CD4-positive, alpha-beta T cell treated with Interleukin-4 for 4 hours (primary cell): ENCODE measurements at regions not wholly inside any gene's neighbourhood (a gene's known extent, or its start where the extent isn't known, plus 50 kb on each side); places are given as distances from the start of the nearest gene placed in this dataset.
"Not testable (repeated sequence)": the region's sequence is repeated elsewhere in the genome, so short reads cannot be mapped to it uniquely, and the experiment has no call there.

Experiments
- DNase-seq: peaks from one replicate; pipeline ENCODE4 v3.0.0-alpha.2; 2020

GRCh38 chr3:182294256-182294655 lies 499.0 kb upstream of the ATP11B start:
- DNase-seq, result no peak

GRCh38 chr3:182294696-182295095 lies 498.6 kb upstream of the ATP11B start:
- DNase-seq, result no peak

GRCh38 chr3:182300266-182300665 lies 493.0 kb upstream of the ATP11B start:
- DNase-seq, result no peak

GRCh38 chr3:182303169-182303568 lies 490.1 kb upstream of the ATP11B start:
- DNase-seq, result no peak

GRCh38 chr3:182305881-182306665 lies 487.2 kb upstream of the ATP11B start:
- DNase-seq, result no peak

- DNase-seq, result no peak
Observed at GRCh38 chr3:182308328-182308727, 485.0 kb upstream of the ATP11B start.

- DNase-seq, result no peak
Observed at GRCh38 chr3:182309120-182309519, 484.2 kb upstream of the ATP11B start.

- no peak for DNase-seq
Observed at GRCh38 chr3:182315313-182315712, 478.0 kb upstream of the ATP11B start.

- no peak for DNase-seq
Observed at GRCh38 chr3:182323126-182323700, 470.1 kb upstream of the ATP11B start.

- no peak for DNase-seq
Observed at GRCh38 chr3:182323898-182324297, 469.4 kb upstream of the ATP11B start.

GRCh38 chr3:182325213-182325950 lies 467.9 kb upstream of the ATP11B start:
- DNase-seq, result no peak

GRCh38 chr3:182327196-182327681 lies 466.1 kb upstream of the ATP11B start:
- no peak for DNase-seq

- DNase-seq, result no peak
Observed at GRCh38 chr3:182330646-182331045, 462.7 kb upstream of the ATP11B start.

GRCh38 chr3:182331341-182331740 lies 462.0 kb upstream of the ATP11B start:
- no peak for DNase-seq

- DNase-seq, result no peak
Observed at GRCh38 chr3:182342252-182342651, 451.1 kb upstream of the ATP11B start.

- DNase-seq, result not testable (repeated sequence)
Observed at GRCh38 chr3:182344026-182344425, 449.3 kb upstream of the ATP11B start.

GRCh38 chr3:182349051-182349450 lies 444.3 kb upstream of the ATP11B start:
- no peak for DNase-seq

- DNase-seq, result no peak
Observed at GRCh38 chr3:182349951-182350517, 443.3 kb upstream of the ATP11B start.

GRCh38 chr3:182357928-182358327 lies 435.4 kb upstream of the ATP11B start:
- DNase-seq, result no peak

- DNase-seq, result no peak
Observed at GRCh38 chr3:182364323-182364722, 429.0 kb upstream of the ATP11B start.

GRCh38 chr3:182364723-182365650 lies 428.3 kb upstream of the ATP11B start:
- no peak for DNase-seq

GRCh38 chr3:182366746-182367145 lies 426.6 kb upstream of the ATP11B start:
- DNase-seq, result no peak
